K562 (cell line): ENCODE measurements at regions not wholly inside any gene's neighbourhood (a gene's known extent, or its start where the extent isn't known, plus 50 kb on each side); places are given as distances from the start of the nearest gene placed in this dataset.

ENCODE experiments used
- ATAC-seq: fragments of 200-7000 bp; cut with Tn5 transposase; 3 replicates; pipeline ENCODE4 v1.9.1; 2020; ENCODE audit warnings: moderate library complexity
- BruUV-seq: library from RNA; stranded (reverse); fragments of 400-500 nt; replicated peaks from 2 replicates; lab custom pipeline; 2021; lab: Mats Ljungman, UMichigan
- CTCF ChIA-PET: fragments of 300-600 bp; formaldehyde crosslinking; extraction: SDS; loops from one replicate; lab custom pipeline; 2021; ENCODE audit warnings: low intra/inter-chr PET ratio; lab: Yijun Ruan, JAX
- POLR2A ChIA-PET: fragments of 300-600, 350-650 bp; sonication (Branson Sonifier 250); formaldehyde crosslinking; extraction: SDS; loops from one replicate; lab custom pipeline; 2021; ENCODE audit warnings: antibody characterized with exemption, inconsistent platforms; lab: Yijun Ruan, JAX
- DNase-seq, 4 experiments: peaks; one replicate each; pipeline versions ENCODE4 v3.0.0 to v3.0.0-alpha.2; 2011 to 2018; ENCODE audit warnings: low spot score in 3 of 4, mixed read lengths in 3 of 4; ENCODE audit errors: extremely low read depth in 1 of 4
- FAIRE-seq: peaks from 2 replicates; lab custom pipeline; 2011; peaks lifted over from hg19 to GRCh38; lab: Jason Lieb, UNC
- H2AFZ ChIP-seq: 2 replicates; pipeline ENCODE4 v1.6.0; 2011; ENCODE audit warnings: low read depth, low read length, control low read depth, inconsistent platforms
- H3K27ac ChIP-seq: fragments of 200-600 bp; 3 replicates; pipeline ENCODE4 v1.8.0; 2011; ENCODE audit warnings: low read depth, mild to moderate bottlenecking, control low read depth, inconsistent platforms, low read length, moderate library complexity, mixed read lengths; ENCODE audit errors: extremely low read depth
- H3K27me3 ChIP-seq, 2 experiments: fragments of 300-600 bp in 1 of 2; 2 replicates in 1 of 2; 3 replicates in 1 of 2; pipeline versions ENCODE4 v1.6.0 to v1.8.0; 2011; ENCODE audit warnings: inconsistent platforms in 2 of 2, low read length in 2 of 2, mild to moderate bottlenecking in 1 of 2, mixed read lengths in 1 of 2, moderate library complexity in 1 of 2; ENCODE audit not compliant: control insufficient read depth in 2 of 2, insufficient read depth in 2 of 2
- H3K36me3 ChIP-seq: fragments of 300-600 bp; 3 replicates; pipeline ENCODE4 v1.8.0; 2011; ENCODE audit warnings: mild to moderate bottlenecking, low read length, inconsistent platforms; ENCODE audit not compliant: control insufficient read depth, insufficient read depth
- H3K4me1 ChIP-seq, 2 experiments: fragments of 200-600 bp in 1 of 2; replicated peaks in 1 of 2; 2 replicates in 1 of 2; 3 replicates in 1 of 2; pipeline versions ENCODE4 v1.5.1 to v1.8.0; 2011; ENCODE audit warnings: inconsistent platforms in 2 of 2, low read length in 2 of 2, mild to moderate bottlenecking in 1 of 2, mixed read lengths in 1 of 2, moderate library complexity in 1 of 2; ENCODE audit not compliant: control insufficient read depth in 2 of 2, insufficient read depth in 2 of 2
- H3K4me2 ChIP-seq: 2 replicates; pipeline ENCODE4 v1.6.1; 2011; ENCODE audit warnings: low read length, control low read depth, inconsistent platforms, mixed read lengths; ENCODE audit not compliant: insufficient read depth
- H3K4me3 ChIP-seq: fragments of 200-600 bp; sonication (generic), shearing (Covaris generic); 2 replicates; pipeline ENCODE4 v1.5.1; 2016; ENCODE audit warnings: control low read depth, inconsistent platforms
- H3K79me2 ChIP-seq: fragments of 200-600 bp; 3 replicates; pipeline ENCODE4 v1.8.0; 2011; ENCODE audit warnings: low read length, inconsistent platforms; ENCODE audit not compliant: control insufficient read depth, insufficient read depth
- H3K9ac ChIP-seq, 2 experiments: 2 replicates each; pipeline versions ENCODE4 v1.6.0 to v1.6.1; 2011; ENCODE audit warnings: low read depth in 2 of 2, low read length in 2 of 2, control low read depth in 1 of 2, inconsistent platforms in 1 of 2, mild to moderate bottlenecking in 1 of 2, mixed read lengths in 1 of 2; ENCODE audit not compliant: insufficient read depth in 1 of 2
- H3K9me1 ChIP-seq: one replicate; pipeline ENCODE4 v1.6.0; 2011; ENCODE audit warnings: inconsistent platforms, mild to moderate bottlenecking, low read length, moderate library complexity; ENCODE audit not compliant: control insufficient read depth, insufficient read depth
- H3K9me3 ChIP-seq: replicated peaks from 2 replicates; pipeline ENCODE4 v1.5.1; 2011; ENCODE audit warnings: low read depth, low read length, inconsistent platforms; ENCODE audit not compliant: control insufficient read depth, insufficient read depth
- H4K20me1 ChIP-seq: replicated peaks from 2 replicates; pipeline ENCODE4 v1.6.1; 2011; ENCODE audit warnings: low read length, inconsistent platforms, mixed read lengths; ENCODE audit not compliant: control insufficient read depth, insufficient read depth
- ESRRB ChIP-seq: fragments of 250-450 bp; sonication (Bioruptor Pico); IDR thresholded peaks from 2 replicates; pipeline ENCODE4 v1.5.0; 2020; ENCODE audit warnings: mild to moderate bottlenecking, moderate library complexity, borderline replicate concordance
- NR2F6 ChIP-seq: fragments of 450-650 bp; formaldehyde crosslinking; IDR thresholded peaks from 2 replicates; pipeline ENCODE4 v1.4.0; 2020; ENCODE audit warnings: mild to moderate bottlenecking
- RB1 ChIP-seq: fragments of 450-650 bp; IDR thresholded peaks from 2 replicates; pipeline ENCODE4 v1.6.1; 2017; ENCODE audit warnings: low read depth, mild to moderate bottlenecking
- SMARCE1 ChIP-seq: fragments of 450-650 bp; IDR thresholded peaks from 2 replicates; pipeline ENCODE4 v1.7.1; 2016; ENCODE audit warnings: mild to moderate bottlenecking
- ZSCAN29 ChIP-seq: fragments of 450-650 bp; IDR thresholded peaks from 2 replicates; pipeline ENCODE4 v1.6.1; 2017
- WGBS: fragments of 100-300 bp; shearing (Covaris generic); methylation state at CpG from one replicate; pipeline ENCODE4 v1.1.6; 2016; ENCODE audit warnings: low coverage, mixed read lengths; ENCODE audit not compliant: insufficient coverage; ENCODE audit errors: missing lambda C conversion rate; 5-methylcytosine and 5-hydroxymethylcytosine counted together
- in situ Hi-C: fragments of 300-500 bp; cut with MboI; formaldehyde crosslinking; loops from 4 replicates; pipeline ENCODE4 v1.15.0; 2018; ENCODE audit warnings: inconsistent platforms, mixed read lengths
- intact Hi-C: fragments of 100-400 bp; cut with micrococcal nuclease; formaldehyde crosslinking; loops from 2 replicates; pipeline ENCODE4 v1.14.2; 2022
- TF ChIP-seq, protein P1 (sequence below): fragments of 250-450 bp; sonication (Bioruptor Pico); IDR thresholded peaks from 2 replicates; pipeline ENCODE4 v1.5.0; 2021; ENCODE audit warnings: mild to moderate bottlenecking, moderate library complexity
- TF ChIP-seq, protein P2 (sequence below): fragments of 450-650 bp; IDR thresholded peaks from one replicate; pipeline ENCODE4 v1.6.1; 2018; ENCODE audit warnings: mild to moderate bottlenecking, moderate library complexity; ENCODE audit not compliant: partially characterized antibody

DNA sequence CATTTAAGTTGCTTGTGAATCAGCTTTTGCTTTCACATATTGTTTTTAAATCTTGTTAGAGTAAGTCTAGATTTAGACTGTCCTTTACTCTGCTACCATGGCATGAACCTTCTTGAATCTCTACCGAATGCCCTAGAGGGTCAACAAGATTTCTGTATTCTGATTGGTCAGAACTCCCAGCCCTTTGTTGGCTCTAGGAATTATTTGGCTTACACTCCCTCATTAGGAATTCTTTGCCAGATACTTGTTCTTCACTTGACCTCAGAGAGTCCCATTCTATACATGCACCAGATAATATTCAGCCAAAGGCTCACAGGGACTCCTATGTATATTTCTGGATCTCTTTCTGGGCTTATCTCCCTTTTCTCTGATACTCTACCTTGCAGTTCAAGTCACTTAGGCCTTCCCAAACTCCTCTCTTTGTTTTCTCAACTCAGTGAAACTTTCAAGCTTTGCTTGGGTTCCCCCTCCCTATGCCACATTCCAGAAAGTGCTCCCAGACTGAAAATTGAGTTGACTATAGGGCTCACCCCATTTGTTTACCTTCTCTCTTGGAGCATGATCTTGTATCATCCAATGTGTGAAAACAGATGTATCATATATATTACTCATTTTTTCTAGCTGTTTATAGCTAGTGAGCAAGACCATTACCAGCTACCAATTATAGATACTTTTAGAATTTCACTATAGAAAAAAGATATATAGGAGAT lies 405.0 kb downstream of the PLPP3 start:
- Histone ChIP-seq H3K9me3 (no peaks in the 10 kb centered on the region), H3K27me3 (no peaks in the 10 kb centered on the region), H3K27ac (no peak overlapping the region), H4K20me1 (no peaks in the 10 kb centered on the region), H3K9ac (no peak overlapping the region), H3K79me2 (no peaks in the 10 kb centered on the region), H3K4me1 (no peaks in the 10 kb centered on the region), H3K9me1 (no peaks in the 10 kb centered on the region), H3K36me3 (no peaks in the 10 kb centered on the region), H3K4me3 (no peak overlapping the region), H2AFZ (no peak overlapping the region), H3K4me2 (no peak overlapping the region)
- ATAC-seq (no peak), FAIRE-seq (no peak), DNase-seq (no peak)
- WGBS: 0% methylated on average over 1 of the region's 1 CpG
- POLR2A ChIA-PET: interaction anchor here (1.3 kb wide), 1 partner anchor 29 kb away, joined by 3 read pairs; no protein-coding TSS in a partner anchor
- no peak for TF ChIP-seq ESRRB (CRISPR knock-in tag)
- no peak for TF ChIP-seq ZSCAN29
- TF ChIP-seq SMARCE1: no peak
- no peak for TF ChIP-seq NR2F6 (CRISPR knock-in tag)
- TF ChIP-seq, protein P1, sequence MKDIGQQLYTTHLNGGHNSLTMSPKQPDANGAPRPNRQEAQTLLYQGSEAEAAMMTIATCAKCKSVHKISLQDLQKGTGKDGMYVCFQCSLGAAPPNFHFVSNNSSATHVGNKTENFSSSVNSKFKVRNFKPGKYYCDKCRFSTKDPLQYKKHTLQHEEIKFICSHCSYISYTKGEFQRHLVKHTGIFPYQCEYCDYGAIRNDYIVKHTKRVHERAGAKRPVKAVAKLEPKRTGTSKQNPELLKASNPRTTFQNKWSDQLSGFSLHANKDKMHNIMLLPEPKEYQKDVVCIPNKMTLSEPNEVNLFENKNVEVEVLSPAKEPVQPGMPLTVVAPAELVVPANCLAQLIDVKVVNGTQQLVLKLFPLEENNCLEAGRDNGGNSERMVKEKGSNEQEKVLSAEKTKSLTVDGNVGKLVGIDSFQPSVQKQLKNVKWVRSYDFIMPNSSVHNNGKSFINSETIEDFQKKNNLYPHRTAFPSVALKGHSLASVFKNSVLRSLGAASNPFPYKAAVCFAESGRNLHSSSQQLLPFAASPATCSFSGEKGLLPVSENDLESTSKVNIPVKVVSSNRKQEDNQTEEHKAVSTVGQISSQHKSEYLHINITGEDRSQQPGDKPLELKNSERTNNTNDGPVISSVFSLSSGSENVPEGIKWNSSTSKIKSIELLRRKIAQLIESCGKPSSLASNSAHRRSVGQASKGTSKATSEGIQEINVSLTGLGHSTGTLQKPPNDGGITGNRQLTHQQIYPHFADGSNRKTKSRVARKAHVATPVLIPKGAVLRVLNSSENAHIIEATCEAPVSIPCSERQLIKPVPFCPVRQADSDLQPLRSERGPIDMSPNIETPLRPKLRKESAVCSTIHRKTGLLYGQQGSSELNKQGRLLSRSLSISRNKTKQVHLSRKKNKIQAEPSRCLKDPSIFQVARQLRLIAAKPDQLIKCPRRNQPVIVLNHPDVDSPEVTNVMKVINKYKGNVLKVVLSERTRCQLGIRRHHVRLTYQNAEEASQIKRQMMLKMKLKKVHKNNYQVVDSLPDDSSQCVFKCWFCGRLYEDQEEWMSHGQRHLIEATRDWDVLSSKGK (CRISPR knock-in tag): no peak
- TF ChIP-seq, protein P2, sequence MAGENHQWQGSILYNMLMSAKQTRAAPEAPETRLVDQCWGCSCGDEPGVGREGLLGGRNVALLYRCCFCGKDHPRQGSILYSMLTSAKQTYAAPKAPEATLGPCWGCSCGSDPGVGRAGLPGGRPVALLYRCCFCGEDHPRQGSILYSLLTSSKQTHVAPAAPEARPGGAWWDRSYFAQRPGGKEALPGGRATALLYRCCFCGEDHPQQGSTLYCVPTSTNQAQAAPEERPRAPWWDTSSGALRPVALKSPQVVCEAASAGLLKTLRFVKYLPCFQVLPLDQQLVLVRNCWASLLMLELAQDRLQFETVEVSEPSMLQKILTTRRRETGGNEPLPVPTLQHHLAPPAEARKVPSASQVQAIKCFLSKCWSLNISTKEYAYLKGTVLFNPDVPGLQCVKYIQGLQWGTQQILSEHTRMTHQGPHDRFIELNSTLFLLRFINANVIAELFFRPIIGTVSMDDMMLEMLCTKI: no peak
- no peak for TF ChIP-seq RB1
- no TSS peak for BruUV-seq
- in situ Hi-C loops (no loop called here), intact Hi-C loops (no loop called here)
- CTCF ChIA-PET: no interaction called here
